ENCODE measurements at regions not wholly inside any gene's neighbourhood (a gene's known extent, or its start where the extent isn't known, plus 50 kb on each side); places are given as distances from the start of the nearest gene placed in this dataset.

DNA sequence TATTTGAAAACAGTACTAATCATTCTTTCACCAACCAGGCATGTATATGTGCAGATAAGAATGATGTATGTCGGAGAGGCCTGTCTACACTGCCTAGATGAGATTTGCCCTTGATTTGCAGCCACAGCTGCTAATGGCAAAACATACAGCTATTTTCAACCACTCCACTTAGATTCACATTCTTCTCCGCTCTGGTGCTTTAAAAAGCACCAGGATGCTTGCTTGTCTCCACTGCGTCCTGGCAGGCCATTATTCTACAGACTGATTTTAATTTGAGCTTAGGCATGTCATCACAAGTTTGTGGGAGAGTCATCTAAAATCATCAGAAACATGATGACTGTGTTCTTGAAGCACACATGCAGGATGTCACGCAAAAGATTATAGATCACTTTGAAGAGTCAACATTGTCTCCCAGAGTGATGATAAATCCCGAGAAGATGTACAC, 119.0 kb upstream of the NRIP1 start:
- H3K4me3 ChIP-seq (ENCODE audit: low read length): no peak overlapping the region
- TF ChIP-seq, protein P1, sequence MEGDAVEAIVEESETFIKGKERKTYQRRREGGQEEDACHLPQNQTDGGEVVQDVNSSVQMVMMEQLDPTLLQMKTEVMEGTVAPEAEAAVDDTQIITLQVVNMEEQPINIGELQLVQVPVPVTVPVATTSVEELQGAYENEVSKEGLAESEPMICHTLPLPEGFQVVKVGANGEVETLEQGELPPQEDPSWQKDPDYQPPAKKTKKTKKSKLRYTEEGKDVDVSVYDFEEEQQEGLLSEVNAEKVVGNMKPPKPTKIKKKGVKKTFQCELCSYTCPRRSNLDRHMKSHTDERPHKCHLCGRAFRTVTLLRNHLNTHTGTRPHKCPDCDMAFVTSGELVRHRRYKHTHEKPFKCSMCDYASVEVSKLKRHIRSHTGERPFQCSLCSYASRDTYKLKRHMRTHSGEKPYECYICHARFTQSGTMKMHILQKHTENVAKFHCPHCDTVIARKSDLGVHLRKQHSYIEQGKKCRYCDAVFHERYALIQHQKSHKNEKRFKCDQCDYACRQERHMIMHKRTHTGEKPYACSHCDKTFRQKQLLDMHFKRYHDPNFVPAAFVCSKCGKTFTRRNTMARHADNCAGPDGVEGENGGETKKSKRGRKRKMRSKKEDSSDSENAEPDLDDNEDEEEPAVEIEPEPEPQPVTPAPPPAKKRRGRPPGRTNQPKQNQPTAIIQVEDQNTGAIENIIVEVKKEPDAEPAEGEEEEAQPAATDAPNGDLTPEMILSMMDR (conservative IDR thresholded peaks at IDR 0.05; ENCODE audit: low read depth, low read length): no peak
- DNase-seq (ENCODE audit: low read depth): no peak

DNA sequence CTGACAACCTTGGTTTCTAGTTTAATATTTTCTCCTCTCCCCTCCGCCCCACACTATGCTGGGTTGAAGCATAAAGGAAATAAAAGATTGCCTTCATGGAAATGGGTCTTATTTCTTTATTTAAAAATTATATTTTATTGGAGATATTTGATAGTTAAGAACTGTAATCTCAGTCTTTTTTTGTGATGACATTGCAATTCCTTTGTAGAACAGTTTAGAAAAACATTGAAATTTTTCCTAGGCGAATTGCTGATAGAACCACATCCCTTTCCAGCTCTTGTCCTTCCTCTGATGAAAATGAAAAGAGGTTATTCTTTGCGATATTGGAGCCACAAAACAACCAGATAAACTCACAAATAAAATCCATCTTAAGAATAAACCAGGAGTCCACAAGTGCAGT, 125.6 kb upstream of the NRIP1 start:
- no peak for DNase-seq (ENCODE audit: low read depth)
- H3K4me3 ChIP-seq (ENCODE audit: low read length): no peak overlapping the region
- TF ChIP-seq, protein P1 (conservative IDR thresholded peaks at IDR 0.05; ENCODE audit: low read depth, low read length): no peak

DNA sequence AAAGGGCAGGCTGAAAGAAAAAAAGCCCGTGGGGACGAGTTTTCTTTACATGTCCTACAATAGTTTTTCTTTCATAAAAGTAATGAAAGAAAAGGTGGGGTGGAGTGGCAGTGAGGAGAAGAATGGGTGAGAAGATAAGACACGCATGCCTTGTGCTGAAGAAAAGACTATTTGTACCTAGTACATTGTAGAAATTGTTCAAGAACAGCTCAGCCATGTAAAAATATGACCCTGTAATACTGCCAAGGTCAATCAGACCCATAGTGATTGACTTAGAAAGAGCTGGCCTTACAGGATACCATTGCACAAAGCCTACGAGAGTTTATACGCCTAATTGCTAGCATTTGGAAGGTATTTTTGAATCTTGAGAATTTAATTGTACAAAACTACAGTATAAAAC, 126.0 kb upstream of the NRIP1 start:
- no peak overlapping the region for H3K4me3 ChIP-seq (ENCODE audit: low read length)
- no peak for DNase-seq (ENCODE audit: low read depth)
- TF ChIP-seq, protein P1 (conservative IDR thresholded peaks at IDR 0.05; ENCODE audit: low read depth, low read length): no peak

DNA sequence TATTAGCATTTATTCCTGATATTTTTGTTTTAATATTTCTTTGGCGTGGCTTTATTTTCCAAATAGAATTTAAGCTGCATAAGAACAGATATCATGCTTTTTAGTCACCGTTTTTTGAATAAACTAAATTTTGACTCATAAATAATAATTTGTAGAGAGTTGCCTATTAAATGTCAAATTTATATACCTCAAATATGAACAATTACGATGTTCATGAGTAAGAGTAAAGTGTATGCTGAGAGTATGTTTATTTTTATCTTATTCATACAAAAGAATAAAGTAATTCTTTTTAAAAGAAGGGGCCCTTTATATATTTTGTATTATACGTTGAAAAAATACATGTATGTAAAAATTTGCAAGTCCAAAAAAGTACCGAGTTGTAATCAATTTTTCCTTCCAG, 126.5 kb upstream of the NRIP1 start:
- no peak for DNase-seq (ENCODE audit: low read depth)
- TF ChIP-seq, protein P1 (conservative IDR thresholded peaks at IDR 0.05; ENCODE audit: low read depth, low read length): no peak
- H3K4me3 ChIP-seq (ENCODE audit: low read length): no peak overlapping the region

DNA sequence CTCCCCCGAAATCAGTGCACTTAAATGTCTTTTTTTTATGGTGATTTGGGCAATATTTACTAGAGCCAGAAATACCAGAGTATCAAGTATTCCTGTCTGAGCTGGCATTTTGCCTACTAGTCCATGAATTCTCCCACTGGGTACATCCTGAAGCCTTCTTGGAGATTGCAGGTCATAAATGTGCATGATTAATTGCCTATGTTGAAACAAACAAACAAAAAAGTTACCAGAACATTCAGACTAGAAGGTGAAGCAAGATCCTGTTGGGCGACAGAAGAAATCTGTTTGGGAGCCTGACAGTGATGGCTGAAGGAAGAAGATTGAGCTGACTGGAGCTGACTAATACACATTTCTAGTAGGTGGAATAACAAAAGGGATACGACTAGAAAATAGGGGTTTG, 127.4 kb upstream of the NRIP1 start:
- H3K4me3 ChIP-seq (ENCODE audit: low read length): no peak overlapping the region
- DNase-seq (ENCODE audit: low read depth): no peak
- TF ChIP-seq, protein P1 (conservative IDR thresholded peaks at IDR 0.05; ENCODE audit: low read depth, low read length): no peak

DNA sequence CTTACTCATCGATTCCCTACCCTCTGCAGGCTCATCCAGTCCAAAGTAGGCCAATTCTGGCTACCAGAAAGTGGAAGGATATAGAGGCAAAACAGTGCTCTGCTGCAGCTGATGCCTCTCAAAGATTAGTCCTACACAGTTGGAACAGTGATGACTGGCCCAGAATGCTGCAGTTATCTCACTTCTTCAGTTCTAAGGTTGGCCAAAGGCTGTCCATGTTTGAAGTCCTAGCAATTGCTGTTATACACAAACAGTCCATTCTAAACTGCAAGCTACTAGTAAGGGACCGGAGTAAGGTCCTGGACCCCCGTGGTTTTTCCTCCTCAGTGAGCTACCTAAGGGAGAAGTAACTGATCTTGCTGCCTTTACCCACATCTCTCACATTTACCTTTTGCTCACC, 129.1 kb upstream of the NRIP1 start:
- TF ChIP-seq, protein P1 (conservative IDR thresholded peaks at IDR 0.05; ENCODE audit: low read depth, low read length): no peak
- no peak overlapping the region for H3K4me3 ChIP-seq (ENCODE audit: low read length)
- DNase-seq (ENCODE audit: low read depth): no peak

DNA sequence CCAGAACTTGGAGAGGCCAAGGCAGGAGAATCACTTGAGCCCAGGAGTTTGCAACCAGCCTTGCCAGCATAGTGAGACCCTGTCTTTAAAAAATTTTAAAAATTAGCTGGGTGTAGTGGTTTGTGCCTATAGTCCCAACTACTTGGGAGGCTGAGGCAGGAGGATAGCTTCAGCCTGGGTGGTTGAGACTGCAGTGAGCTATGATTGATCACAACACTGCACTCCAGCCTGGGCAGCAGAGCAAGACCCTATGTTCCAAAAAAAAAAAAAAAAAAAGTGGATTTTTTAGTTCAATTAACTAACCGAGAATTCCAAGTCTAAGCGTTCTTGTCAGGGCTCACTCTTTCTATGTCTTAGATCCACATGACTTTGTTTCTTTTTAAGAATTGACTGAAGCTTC, 130.3 kb upstream of the NRIP1 start:
- H3K4me3 ChIP-seq (ENCODE audit: low read length): no peak overlapping the region
- TF ChIP-seq, protein P1 (conservative IDR thresholded peaks at IDR 0.05; ENCODE audit: low read depth, low read length): no peak
- DNase-seq (ENCODE audit: low read depth): no peak

Data from retinal pigment epithelial cell (primary cell).